Tibial artery (tissue), 4 donors: ENCODE measurements at regions not wholly inside any gene's neighbourhood (a gene's known extent, or its start where the extent isn't known, plus 50 kb on each side); places are given as distances from the start of the nearest gene placed in this dataset.

Source experiments
- DNase-seq, 2 donors: peaks; one replicate each; pipeline ENCODE4 v3.0.0-alpha.2; 2019
- H3K27ac ChIP-seq, 2 donors: fragments of 200-600 bp; sonication (generic) in 1 of 2; 1 replicate in 1 of 2; 2 replicates in 1 of 2; pipeline ENCODE4 v1.5.1; 2018 to 2019; ENCODE audit warnings: mild to moderate bottlenecking in 1 of 2
- H3K27me3 ChIP-seq, 2 donors: fragments of 200-600 bp; sonication (generic) in 1 of 2; one replicate each; pipeline versions ENCODE4 v1.5.1 to v1.6.0; 2016 to 2019
- H3K36me3 ChIP-seq, 3 donors: fragments of 200-600 bp; sonication (generic) in 2 of 3; one replicate each; pipeline ENCODE4 v1.5.1; 2016 to 2019; ENCODE audit warnings: mild to moderate bottlenecking in 2 of 3
- H3K4me1 ChIP-seq, 4 donors: fragments of 200-600 bp; sonication (generic) in 2 of 4; 1 replicate in 3 of 4; 2 replicates in 1 of 4; pipeline ENCODE4 v1.5.1; 2016 to 2019
- H3K4me3 ChIP-seq, 2 donors: fragments of 200-600 bp; sonication (generic) in 1 of 2; 1 replicate in 1 of 2; 2 replicates in 1 of 2; pipeline ENCODE4 v1.5.1; 2018 to 2019; ENCODE audit warnings: mild to moderate bottlenecking in 2 of 2
- H3K9me3 ChIP-seq, 3 donors: fragments of 200-600 bp; sonication (generic) in 1 of 3; one replicate each; pipeline ENCODE4 v1.5.1; 2016 to 2019
- CTCF ChIP-seq, 2 experiments: fragments of 200-600 bp in 1 of 2; fragments of 450-650 bp in 1 of 2; IDR thresholded peaks; one replicate each; pipeline ENCODE4 v1.5.1; 2017 to 2019; ENCODE audit warnings: antibody characterized with exemption in 2 of 2, mild to moderate bottlenecking in 1 of 2, moderate library complexity in 1 of 2
- intact Hi-C: fragments of 100-400 bp; cut with DNase I; formaldehyde crosslinking; loops from one replicate; pipeline ENCODE4 v1.15.0; 2023; ENCODE audit warnings: low total_unique reads

GRCh38 chr1:87785386-87785785 is 456.7 kb downstream of the LMO4 start:
- TF ChIP-seq CTCF (IDR thresholded peaks at IDR 0.05): no peak
- Histone ChIP-seq H3K36me3 (no peaks in the 10 kb centered on the region), H3K4me1 (peaks cover 0 to 18% (median 6%) of the 10 kb centered on the region in 4 donors), H3K27me3 (no peaks in the 10 kb centered on the region), H3K9me3 (no peaks in the 10 kb centered on the region), H3K4me3 (no peak overlapping the region), H3K27ac (no peak overlapping the region)
- intact Hi-C loops: no loop called here
- DNase-seq: no peak

- no peaks in the 10 kb centered on the region for H3K27me3 ChIP-seq
- H3K27ac ChIP-seq: no peak overlapping the region
- TF ChIP-seq CTCF (IDR thresholded peaks at IDR 0.05): no peak
- H3K9me3 ChIP-seq: no peaks in the 10 kb centered on the region
- DNase-seq: no peak
- H3K36me3 ChIP-seq: no peaks in the 10 kb centered on the region
- peaks cover 0 to 14% (median 2%) of the 10 kb centered on the region in 4 donors for H3K4me1 ChIP-seq
- intact Hi-C loops: no loop called here
- no peak overlapping the region for H3K4me3 ChIP-seq
These were observed 457.5 kb downstream of the LMO4 start for GRCh38 chr1:87786229-87786628.

GRCh38 chr1:87786861-87787545 is 458.3 kb downstream of the LMO4 start:
- no peak for DNase-seq
- Histone ChIP-seq H3K36me3 (no peaks in the 10 kb centered on the region), H3K4me3 (no peak overlapping the region), H3K9me3 (no peaks in the 10 kb centered on the region), H3K4me1 (peaks cover 0 to 7% (median 0%) of the 10 kb centered on the region in 4 donors), H3K27me3 (no peaks in the 10 kb centered on the region), H3K27ac (no peak overlapping the region)
- no peak for TF ChIP-seq CTCF (IDR thresholded peaks at IDR 0.05)
- intact Hi-C loops: no loop called here

- Histone ChIP-seq H3K9me3 (no peaks in the 10 kb centered on the region), H3K4me3 (no peak overlapping the region), H3K36me3 (no peaks in the 10 kb centered on the region), H3K27me3 (no peaks in the 10 kb centered on the region), H3K27ac (no peak overlapping the region), H3K4me1 (peaks cover 0 to 1% (median 0%) of the 10 kb centered on the region in 4 donors)
- no peak for TF ChIP-seq CTCF (IDR thresholded peaks at IDR 0.05)
- intact Hi-C loops: no loop called here
- no peak for DNase-seq
These were observed 458.9 kb downstream of the LMO4 start for GRCh38 chr1:87787551-87787950.

GRCh38 chr1:87790756-87791155 is 462.1 kb downstream of the LMO4 start:
- TF ChIP-seq CTCF (IDR thresholded peaks at IDR 0.05): no peak
- Histone ChIP-seq H3K27me3 (no peaks in the 10 kb centered on the region), H3K36me3 (no peaks in the 10 kb centered on the region), H3K4me1 (no peaks in the 10 kb centered on the region), H3K9me3 (no peaks in the 10 kb centered on the region), H3K4me3 (no peak overlapping the region), H3K27ac (no peak overlapping the region)
- DNase-seq: no peak
- intact Hi-C loops: no loop called here
